GM18505 (cell line): ENCODE measurements at regions not wholly inside any gene's neighbourhood (a gene's known extent, or its start where the extent isn't known, plus 50 kb on each side); places are given as distances from the start of the nearest gene placed in this dataset.

ENCODE experiments used
- ATAC-seq: cut with Tn5 transposase; IDR thresholded peaks from one replicate; pipeline ENCODE4 v1.9.1; 2021; ENCODE audit not compliant: unreplicated experiment
- POLR2A ChIP-seq: IDR thresholded peaks from 4 replicates; pipeline ENCODE4 v1.6.1; 2011; ENCODE audit warnings: borderline replicate concordance; ENCODE audit not compliant: insufficient read depth, insufficient read length; ENCODE audit errors: extremely low read depth

- no peak for TF ChIP-seq POLR2A
- no peak for ATAC-seq
Measured at GRCh38 chr11:16456366-16456765, 100.0 kb upstream of the SOX6 start.

GRCh38 chr11:16454289-16454863 is 98.0 kb upstream of the SOX6 start:
- no peak for ATAC-seq
- no peak for TF ChIP-seq POLR2A

- TF ChIP-seq POLR2A = no peak
- ATAC-seq = no peak
Measured at GRCh38 chr11:16448123-16448717, 91.9 kb upstream of the SOX6 start.

GRCh38 chr11:16441461-16441860 is 85.1 kb upstream of the SOX6 start:
- TF ChIP-seq POLR2A = no peak

GRCh38 chr11:16440136-16440535 is 83.8 kb upstream of the SOX6 start:
- TF ChIP-seq POLR2A = no peak
- ATAC-seq = no peak

More at GRCh38 chr11:16441461-16441860, 85.1 kb upstream of the SOX6 start:
- ATAC-seq = no peak

GRCh38 chr11:16434036-16434435 is 77.7 kb upstream of the SOX6 start:
- no peak for TF ChIP-seq POLR2A

GRCh38 chr11:16430674-16431073 is 74.3 kb upstream of the SOX6 start:
- no peak for TF ChIP-seq POLR2A
- no peak for ATAC-seq

More at GRCh38 chr11:16434036-16434435, 77.7 kb upstream of the SOX6 start:
- ATAC-seq = no peak

GRCh38 chr11:16421826-16422225 is 65.5 kb upstream of the SOX6 start:
- no peak for TF ChIP-seq POLR2A
- ATAC-seq = no peak

GRCh38 chr11:16418428-16419097 is 62.2 kb upstream of the SOX6 start:
- no peak for TF ChIP-seq POLR2A
- ATAC-seq = no peak

- ATAC-seq = peak; percentile 79
- no peak for TF ChIP-seq POLR2A
Measured at GRCh38 chr11:16412525-16413172, 56.3 kb upstream of the SOX6 start.

- no peak for TF ChIP-seq POLR2A
- ATAC-seq = no peak
Measured at GRCh38 chr11:16410479-16410878, 54.1 kb upstream of the SOX6 start.

- no peak for ATAC-seq
- TF ChIP-seq POLR2A = no peak
Measured at GRCh38 chr11:16408619-16409018, 52.3 kb upstream of the SOX6 start.

GRCh38 chr11:16406226-16406625 is 49.9 kb upstream of the SOX6 start:
- no peak for ATAC-seq

More at GRCh38 chr11:16406226-16406625, 49.9 kb upstream of the SOX6 start:
- TF ChIP-seq POLR2A = no peak
